Neural progenitor cell (in vitro differentiated cells): ENCODE measurements at regions not wholly inside any gene's neighbourhood (a gene's known extent, or its start where the extent isn't known, plus 50 kb on each side); places are given as distances from the start of the nearest gene placed in this dataset.

Experiments used
- EZH2 ChIP-seq: fragments of 200-600 bp; sonication (generic); IDR thresholded peaks from 2 replicates; pipeline ENCODE4 v1.6.1; 2017; ENCODE audit warnings: antibody characterized with exemption, mild to moderate bottlenecking, moderate library complexity
- TF ChIP-seq, protein P1 (sequence below): fragments of 200-600 bp; sonication (generic); IDR thresholded peaks from 2 replicates; pipeline ENCODE4 v1.5.1; 2017; ENCODE audit warnings: antibody characterized with exemption, mild to moderate bottlenecking

DNA sequence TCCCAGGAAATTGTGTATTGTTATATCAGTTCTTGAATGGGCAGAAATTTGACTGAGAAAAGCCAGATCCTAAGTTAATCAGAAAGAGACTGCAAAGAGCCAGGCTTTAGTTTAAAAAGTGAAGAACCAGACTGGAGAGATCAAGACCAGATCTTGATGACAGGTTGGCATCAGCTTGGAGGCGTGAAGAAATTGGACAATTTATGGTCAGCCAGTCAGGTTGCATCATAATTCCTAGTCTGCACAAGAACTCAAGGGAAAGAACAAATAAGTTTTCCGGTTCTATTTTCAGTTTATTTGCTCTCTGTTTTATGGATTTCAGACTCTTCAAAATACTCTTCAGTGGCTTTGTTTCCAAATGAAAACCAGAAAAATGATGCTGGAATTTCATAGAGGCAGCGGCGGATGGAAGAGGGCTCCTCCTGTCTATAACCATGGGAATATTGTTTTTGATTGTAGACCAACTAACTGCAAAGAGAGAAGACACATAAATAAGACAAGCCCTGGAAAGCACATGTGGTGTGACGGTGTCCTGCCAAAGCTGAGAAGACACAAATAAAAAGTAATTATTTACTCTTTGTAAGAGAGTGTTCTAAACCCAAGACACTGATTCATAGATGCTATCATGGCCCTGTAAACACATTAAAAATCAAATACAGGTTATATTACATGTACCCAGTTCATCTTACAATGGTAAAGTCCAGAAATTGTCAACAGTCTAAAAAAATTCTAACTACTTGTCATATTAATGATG lies 91.7 kb downstream of the PCTP start:
- TF ChIP-seq, protein P1, sequence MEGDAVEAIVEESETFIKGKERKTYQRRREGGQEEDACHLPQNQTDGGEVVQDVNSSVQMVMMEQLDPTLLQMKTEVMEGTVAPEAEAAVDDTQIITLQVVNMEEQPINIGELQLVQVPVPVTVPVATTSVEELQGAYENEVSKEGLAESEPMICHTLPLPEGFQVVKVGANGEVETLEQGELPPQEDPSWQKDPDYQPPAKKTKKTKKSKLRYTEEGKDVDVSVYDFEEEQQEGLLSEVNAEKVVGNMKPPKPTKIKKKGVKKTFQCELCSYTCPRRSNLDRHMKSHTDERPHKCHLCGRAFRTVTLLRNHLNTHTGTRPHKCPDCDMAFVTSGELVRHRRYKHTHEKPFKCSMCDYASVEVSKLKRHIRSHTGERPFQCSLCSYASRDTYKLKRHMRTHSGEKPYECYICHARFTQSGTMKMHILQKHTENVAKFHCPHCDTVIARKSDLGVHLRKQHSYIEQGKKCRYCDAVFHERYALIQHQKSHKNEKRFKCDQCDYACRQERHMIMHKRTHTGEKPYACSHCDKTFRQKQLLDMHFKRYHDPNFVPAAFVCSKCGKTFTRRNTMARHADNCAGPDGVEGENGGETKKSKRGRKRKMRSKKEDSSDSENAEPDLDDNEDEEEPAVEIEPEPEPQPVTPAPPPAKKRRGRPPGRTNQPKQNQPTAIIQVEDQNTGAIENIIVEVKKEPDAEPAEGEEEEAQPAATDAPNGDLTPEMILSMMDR = no peak
- TF ChIP-seq EZH2 = no peak
